ENCODE measurements at regions not wholly inside any gene's neighbourhood (a gene's known extent, or its start where the extent isn't known, plus 50 kb on each side); places are given as distances from the start of the nearest gene placed in this dataset.

GRCh38 chr9:106728860-106729259 lies 134.1 kb upstream of the ZNF462 start:
- TF ChIP-seq POLR2A (IDR thresholded peaks at IDR 0.05; ENCODE audit: low read length): no peak
- no peak for TF ChIP-seq GATA1 (IDR thresholded peaks at IDR 0.05; ENCODE audit: low read depth, low read length)
- DNase-seq: no peak

DNA sequence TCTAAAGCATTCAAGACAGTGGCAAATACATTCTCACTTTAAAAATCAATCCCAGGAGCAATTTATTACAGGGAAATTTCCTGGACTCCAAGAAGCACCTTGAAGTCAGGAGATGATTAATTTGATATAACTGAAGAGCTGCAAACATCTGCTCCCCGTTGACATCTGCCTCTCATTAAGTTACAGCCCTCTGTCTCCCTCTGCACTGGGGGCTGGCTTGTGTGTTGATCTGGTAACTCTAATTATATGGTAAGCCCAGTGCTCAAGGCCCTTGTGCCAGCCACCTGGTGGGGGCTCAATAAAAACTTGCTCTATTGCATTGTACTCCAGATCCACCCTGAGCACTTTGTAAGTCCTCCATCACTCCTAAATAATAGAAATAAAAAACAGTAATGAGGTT lies 131.1 kb upstream of the ZNF462 start:
- TF ChIP-seq POLR2A (IDR thresholded peaks at IDR 0.05; ENCODE audit: low read length): no peak
- TF ChIP-seq GATA1 (IDR thresholded peaks at IDR 0.05; ENCODE audit: low read depth, low read length): no peak
- DNase-seq: no peak

DNA sequence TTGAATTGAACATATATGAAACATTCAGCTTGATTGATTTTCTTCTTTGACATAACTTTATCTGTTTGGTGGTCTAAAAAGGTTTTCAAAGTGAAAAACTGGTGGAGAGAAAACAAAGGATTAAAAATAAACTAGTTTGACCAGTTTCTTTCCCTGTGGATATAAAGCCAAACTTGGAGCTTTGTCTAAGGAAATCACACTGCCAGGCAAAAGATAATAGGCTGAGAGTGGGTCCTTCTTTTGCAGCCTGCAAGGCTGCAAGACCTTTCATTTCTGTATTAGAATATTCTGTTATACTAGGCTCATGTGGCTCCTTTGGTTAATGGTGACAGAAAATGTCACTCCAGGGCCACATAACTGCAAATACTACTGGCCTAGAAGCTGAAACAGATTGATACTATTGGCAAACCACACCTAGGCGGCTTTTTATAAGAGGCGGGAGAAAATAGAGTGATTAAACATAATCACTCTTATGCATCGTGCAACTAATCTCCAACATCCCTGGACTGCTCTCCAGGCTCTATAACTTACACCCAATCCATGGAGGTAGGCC lies 129.1 kb upstream of the ZNF462 start:
- no peak for DNase-seq

DNA sequence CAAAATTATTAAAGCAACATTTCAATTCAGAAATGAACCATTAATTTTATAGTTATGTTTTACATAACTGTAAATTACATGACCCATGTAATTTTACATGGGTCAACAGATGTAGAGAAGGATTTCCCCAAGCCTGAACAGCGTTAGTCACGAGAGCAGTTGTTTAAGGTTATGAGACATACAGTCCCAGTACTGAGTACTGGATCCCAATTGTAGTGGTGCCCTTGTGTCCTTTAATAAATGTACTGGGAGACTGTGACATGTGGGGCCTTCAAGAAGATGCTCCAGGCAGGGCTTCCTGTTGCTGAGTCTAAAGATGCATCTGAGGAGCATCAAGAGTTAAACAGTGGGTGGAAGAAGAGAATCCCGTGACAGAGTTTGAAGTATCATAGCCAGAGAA lies 125.5 kb upstream of the ZNF462 start:
- no peak for DNase-seq
- TF ChIP-seq POLR2A (IDR thresholded peaks at IDR 0.05; ENCODE audit: low read length) (no peak), GATA1 (IDR thresholded peaks at IDR 0.05; ENCODE audit: low read depth, low read length) (no peak)

More for the DNA sequence above, 129.1 kb upstream of the ZNF462 start:
- TF ChIP-seq POLR2A (IDR thresholded peaks at IDR 0.05; ENCODE audit: low read length) (no peak), GATA1 (IDR thresholded peaks at IDR 0.05; ENCODE audit: low read depth, low read length) (no peak)

DNA sequence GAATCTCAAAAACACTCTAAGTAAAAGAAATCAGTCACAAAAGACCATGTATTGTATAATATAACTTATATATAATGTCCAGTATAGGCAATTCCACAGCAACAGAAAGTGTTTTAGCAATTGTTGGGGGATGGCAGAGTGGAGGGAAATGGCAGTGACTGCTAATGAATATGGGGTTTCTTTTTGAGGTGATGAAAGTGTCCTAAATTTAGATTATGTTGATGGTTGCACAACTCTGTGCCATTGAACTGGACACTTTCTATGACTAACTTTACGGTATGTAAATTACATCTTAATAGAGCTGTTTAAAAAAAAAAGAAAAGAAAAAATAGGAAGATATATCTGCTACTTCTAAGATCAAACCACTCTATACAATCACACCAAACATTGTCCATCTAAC lies 124.9 kb upstream of the ZNF462 start:
- TF ChIP-seq POLR2A (IDR thresholded peaks at IDR 0.05; ENCODE audit: low read length) (no peak), GATA1 (IDR thresholded peaks at IDR 0.05; ENCODE audit: low read depth, low read length) (no peak)

DNA sequence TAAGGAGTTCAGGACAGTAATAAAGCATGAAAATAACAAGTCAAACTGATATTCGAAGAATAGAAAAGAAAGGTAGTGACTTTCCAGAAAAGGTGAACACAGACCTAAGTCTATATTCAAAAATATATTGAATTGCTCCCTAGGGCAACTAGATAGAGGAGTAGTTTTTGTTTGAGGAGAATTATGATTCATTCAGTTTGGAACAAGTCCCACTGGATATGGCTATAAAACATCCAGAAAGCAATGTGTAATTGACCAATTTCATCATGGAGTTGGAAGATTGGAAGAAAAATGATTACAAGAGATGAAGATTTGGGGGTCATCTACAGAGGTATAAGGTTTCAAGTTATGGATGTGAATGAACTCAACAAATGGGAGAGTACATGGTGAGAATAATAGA lies 117.5 kb upstream of the ZNF462 start:
- no peak for DNase-seq
- no peak for TF ChIP-seq POLR2A (IDR thresholded peaks at IDR 0.05; ENCODE audit: low read length)
- no peak for TF ChIP-seq GATA1 (IDR thresholded peaks at IDR 0.05; ENCODE audit: low read depth, low read length)

More for the DNA sequence above, 124.9 kb upstream of the ZNF462 start:
- DNase-seq: no peak

DNA sequence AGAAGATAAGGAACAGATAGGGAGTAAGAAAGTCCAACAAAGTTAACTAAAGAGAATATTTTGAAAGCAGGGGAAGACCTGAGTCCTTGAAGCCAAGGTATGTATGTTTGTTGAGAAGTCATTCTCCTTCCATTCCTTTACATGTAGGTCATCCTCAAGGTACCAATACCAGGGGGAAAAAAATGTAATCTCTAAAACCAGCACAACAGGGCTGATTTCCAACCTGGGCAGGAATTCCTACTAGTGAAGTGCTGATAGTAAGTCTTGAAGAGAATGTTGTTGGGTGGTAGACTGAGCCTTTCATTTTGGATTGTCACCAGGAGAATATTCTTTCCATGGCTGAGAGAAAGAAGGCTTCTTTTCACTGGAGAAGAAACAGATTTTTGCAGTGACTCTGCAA lies 117.1 kb upstream of the ZNF462 start:
- TF ChIP-seq POLR2A (IDR thresholded peaks at IDR 0.05; ENCODE audit: low read length) (no peak), GATA1 (IDR thresholded peaks at IDR 0.05; ENCODE audit: low read depth, low read length) (no peak)
- DNase-seq: no peak

- TF ChIP-seq POLR2A (IDR thresholded peaks at IDR 0.05; ENCODE audit: low read length) (no peak), GATA1 (IDR thresholded peaks at IDR 0.05; ENCODE audit: low read depth, low read length) (no peak)
- DNase-seq: no peak
Observed at GRCh38 chr9:106751681-106752080, 111.3 kb upstream of the ZNF462 start.

- TF ChIP-seq POLR2A (IDR thresholded peaks at IDR 0.05; ENCODE audit: low read length) (no peak), GATA1 (IDR thresholded peaks at IDR 0.05; ENCODE audit: low read depth, low read length) (no peak)
- DNase-seq: no peak
Observed at GRCh38 chr9:106752581-106752980, 110.4 kb upstream of the ZNF462 start.

DNA sequence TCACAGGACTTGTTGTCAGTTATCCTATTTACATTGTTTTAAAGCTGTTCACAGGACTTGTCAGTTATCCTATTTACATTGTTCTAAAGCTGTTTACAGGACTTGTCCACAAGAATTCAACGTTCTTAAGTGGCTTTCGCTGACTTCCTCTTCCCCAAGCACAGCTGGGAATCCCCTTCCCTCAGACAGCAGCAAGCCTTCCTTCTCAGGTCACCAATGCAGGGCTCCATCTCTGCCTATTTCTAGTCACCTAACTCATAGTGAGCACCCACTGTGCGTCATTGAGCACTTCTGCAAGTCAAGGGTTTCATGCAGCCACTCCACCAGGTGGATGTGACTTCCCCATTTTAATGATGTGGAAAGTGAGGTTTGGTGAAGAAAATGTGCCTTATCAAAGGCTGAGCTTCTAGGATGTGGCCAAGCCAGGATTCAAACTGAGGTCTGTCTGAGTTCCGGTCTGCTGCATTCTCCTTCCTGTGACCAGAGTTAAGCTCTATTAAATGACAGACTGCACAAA lies 109.8 kb upstream of the ZNF462 start:
- no peak for DNase-seq
- TF ChIP-seq GATA1 (IDR thresholded peaks at IDR 0.05; ENCODE audit: low read depth, low read length) (no peak), POLR2A (IDR thresholded peaks at IDR 0.05; ENCODE audit: low read length) (no peak)

DNA sequence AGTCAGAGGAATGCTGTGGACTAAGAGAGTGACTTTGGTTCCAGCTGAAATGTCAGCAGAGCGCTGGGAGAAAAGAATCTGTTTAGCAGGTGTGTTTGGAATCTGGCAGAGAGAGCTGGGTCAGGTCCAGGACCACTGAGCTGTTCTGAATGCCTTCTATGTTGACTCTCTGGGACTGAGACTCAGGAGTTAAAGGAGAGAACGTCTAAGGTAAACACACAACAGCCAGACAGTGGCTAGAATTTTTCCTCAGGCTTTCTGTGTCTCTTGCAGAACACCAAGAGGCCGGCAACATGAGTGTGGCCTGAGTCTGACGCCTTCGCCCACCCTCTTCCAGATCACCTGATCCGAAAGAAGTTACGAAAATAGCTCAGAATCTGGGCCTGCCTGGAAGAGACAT lies 107.2 kb upstream of the ZNF462 start:
- no peak for DNase-seq
- TF ChIP-seq GATA1 (IDR thresholded peaks at IDR 0.05; ENCODE audit: low read depth, low read length) (no peak), POLR2A (IDR thresholded peaks at IDR 0.05; ENCODE audit: low read length) (no peak)

DNA sequence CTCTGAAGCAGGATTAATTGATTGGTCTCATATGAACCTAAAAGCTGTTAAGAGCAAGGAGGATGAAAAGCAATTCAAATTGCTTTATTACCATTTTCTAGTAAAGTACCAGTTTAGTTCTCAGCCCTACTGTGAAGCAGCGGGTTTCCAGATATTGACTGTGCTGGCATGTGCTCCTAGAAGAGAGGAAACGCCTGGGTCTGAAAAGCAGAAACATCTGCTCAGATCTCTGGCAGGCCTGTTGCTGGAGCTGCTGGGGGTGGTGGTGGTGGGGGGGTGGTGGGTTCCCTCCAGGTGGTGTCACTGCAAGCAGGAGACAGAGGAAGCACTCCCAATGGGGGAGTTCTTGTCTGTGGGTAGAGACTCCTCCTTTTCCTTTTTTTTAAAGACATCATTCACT lies 105.5 kb upstream of the ZNF462 start:
- TF ChIP-seq POLR2A (IDR thresholded peaks at IDR 0.05; ENCODE audit: low read length): no peak
- TF ChIP-seq GATA1 (IDR thresholded peaks at IDR 0.05; ENCODE audit: low read depth, low read length): no peak

DNA sequence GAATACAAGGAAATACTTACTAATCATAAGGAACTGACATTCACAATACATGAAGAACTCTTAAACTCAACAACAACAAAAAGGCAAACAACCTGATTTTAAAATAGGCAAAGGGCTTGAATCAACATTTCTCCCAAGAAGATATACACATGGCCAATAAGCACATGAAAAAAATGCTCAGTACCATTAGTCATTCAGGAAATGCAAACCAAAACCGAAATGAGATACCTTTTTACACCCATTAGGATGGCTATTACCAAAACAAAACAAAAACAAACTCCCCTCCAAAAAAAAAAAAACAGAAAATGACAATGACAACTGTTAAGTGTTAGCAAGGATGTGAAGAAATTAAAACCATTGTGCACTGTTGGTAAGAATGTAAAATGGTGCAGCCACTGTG lies 104.1 kb upstream of the ZNF462 start:
- DNase-seq: no peak
- TF ChIP-seq GATA1 (IDR thresholded peaks at IDR 0.05; ENCODE audit: low read depth, low read length): no peak
- TF ChIP-seq POLR2A (IDR thresholded peaks at IDR 0.05; ENCODE audit: low read length): no peak

More for the DNA sequence above, 105.5 kb upstream of the ZNF462 start:
- no peak for DNase-seq

- no peak for DNase-seq
- TF ChIP-seq POLR2A (IDR thresholded peaks at IDR 0.05; ENCODE audit: low read length) (no peak), GATA1 (IDR thresholded peaks at IDR 0.05; ENCODE audit: low read depth, low read length) (no peak)
Observed at GRCh38 chr9:106761493-106761892, 101.5 kb upstream of the ZNF462 start.

- TF ChIP-seq POLR2A (IDR thresholded peaks at IDR 0.05; ENCODE audit: low read length): no peak
- TF ChIP-seq GATA1 (IDR thresholded peaks at IDR 0.05; ENCODE audit: low read depth, low read length): no peak
- no peak for DNase-seq
Observed at GRCh38 chr9:106766616-106767015, 96.3 kb upstream of the ZNF462 start.
